ENCODE measurements at regions not wholly inside any gene's neighbourhood (a gene's known extent, or its start where the extent isn't known, plus 50 kb on each side); places are given as distances from the start of the nearest gene placed in this dataset.
"Not testable (repeated sequence)": the region's sequence is repeated elsewhere in the genome, so short reads cannot be mapped to it uniquely, and the experiment has no call there.

DNA sequence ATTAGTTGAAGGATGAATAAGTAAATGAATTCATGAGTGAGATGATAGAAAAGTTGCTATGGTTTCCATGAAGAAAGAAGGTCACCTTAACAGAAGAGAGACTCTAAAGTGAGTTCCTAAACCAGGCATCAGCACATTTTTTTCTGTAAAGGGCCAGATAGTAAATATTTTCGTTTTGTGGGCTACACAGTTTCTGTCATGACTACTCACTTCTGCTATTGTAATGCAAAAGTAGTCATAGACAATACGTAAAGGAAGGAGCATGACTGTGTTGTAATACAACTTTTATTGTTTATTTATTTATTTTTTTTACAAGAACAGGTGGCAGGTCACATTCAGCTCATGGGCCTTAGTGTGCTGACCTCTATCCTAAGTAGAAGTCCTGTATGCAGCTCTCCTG is 426.1 kb upstream of the DYNLRB2 start:
- no peak for DNase-seq

GRCh38 chr16:80113873-80114574 is 426.8 kb upstream of the DYNLRB2 start:
- DNase-seq: no peak

- DNase-seq: no peak
These were observed 431.2 kb upstream of the DYNLRB2 start for GRCh38 chr16:80109581-80109980.

GRCh38 chr16:80107900-80108299 is 432.9 kb upstream of the DYNLRB2 start:
- no peak for DNase-seq

DNA sequence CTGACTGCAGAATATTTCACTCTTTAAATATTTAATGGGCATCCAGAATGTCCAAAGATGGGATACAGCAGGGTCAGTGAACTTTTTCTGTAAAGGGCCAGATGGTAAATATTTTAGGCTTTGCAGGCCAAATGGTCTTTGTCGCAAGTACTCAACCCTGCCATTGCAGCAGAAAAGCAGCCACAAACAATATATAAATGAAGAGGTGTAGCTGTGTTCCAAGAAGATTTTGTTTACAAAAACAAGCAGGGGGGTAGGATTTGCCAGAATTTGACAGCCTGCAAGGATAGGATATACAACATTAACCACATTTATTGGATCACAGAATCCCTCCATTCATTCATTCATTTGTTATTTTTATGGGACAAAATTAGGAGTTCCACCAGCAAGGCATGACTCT is 435.0 kb upstream of the DYNLRB2 start:
- no peak for DNase-seq

GRCh38 chr16:80105160-80105559 is 435.6 kb upstream of the DYNLRB2 start:
- DNase-seq: no peak

GRCh38 chr16:80104401-80104800 is 436.4 kb upstream of the DYNLRB2 start:
- no peak for DNase-seq

- DNase-seq: no peak
These were observed 437.3 kb upstream of the DYNLRB2 start for GRCh38 chr16:80103463-80103862.

DNA sequence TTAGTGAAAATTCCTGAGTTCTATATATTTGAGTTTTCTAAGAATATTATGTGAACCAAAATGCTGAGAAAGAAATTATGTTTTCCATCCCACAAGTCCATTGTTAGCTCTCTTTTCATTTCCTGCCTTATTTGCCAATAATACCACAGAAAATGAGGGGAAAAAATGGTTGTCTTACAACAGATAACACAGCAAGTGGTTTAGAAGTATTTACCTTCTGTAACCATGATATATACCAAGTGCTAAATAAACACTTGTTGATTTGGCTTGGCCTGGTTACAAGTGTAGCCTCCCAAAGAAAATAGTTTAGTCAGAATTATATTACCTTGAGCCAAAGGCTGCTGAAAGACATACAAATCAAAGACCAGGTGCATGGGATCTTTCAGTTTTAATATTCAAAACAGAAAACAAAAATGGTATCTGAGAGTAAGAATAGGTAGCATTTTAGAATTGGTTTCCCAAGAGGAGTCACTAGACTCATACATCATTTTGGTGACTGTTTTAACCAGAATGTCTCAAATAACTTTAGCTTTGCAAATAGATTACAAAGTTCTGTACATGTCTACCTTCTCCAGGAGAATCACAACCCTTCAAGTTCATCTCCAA is 439.8 kb upstream of the DYNLRB2 start:
- no peak for DNase-seq

GRCh38 chr16:80100186-80100585 is 440.6 kb upstream of the DYNLRB2 start:
- no peak for DNase-seq

- DNase-seq: no peak
These were observed 443.7 kb upstream of the DYNLRB2 start for GRCh38 chr16:80097098-80097497.

DNA sequence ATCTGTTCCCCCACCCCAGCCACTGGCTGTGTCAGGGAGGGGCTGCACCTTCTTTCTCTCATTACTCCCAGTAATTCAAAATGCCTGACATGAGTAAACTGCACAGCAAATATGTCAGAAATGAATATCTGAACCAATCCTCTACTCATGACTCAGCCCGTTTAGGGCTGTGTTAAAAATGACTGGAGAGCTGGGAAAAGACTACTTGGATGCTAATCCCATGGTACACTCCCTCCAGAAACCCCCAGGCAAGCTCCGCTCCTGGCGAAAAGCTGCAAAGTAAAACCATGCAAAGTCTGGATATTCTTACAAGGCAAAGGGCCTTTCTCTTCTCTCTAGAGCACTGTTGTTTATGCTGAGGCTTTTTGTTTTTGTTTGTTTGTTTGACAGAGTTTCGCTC is 448.1 kb upstream of the DYNLRB2 start:
- DNase-seq: no peak

DNA sequence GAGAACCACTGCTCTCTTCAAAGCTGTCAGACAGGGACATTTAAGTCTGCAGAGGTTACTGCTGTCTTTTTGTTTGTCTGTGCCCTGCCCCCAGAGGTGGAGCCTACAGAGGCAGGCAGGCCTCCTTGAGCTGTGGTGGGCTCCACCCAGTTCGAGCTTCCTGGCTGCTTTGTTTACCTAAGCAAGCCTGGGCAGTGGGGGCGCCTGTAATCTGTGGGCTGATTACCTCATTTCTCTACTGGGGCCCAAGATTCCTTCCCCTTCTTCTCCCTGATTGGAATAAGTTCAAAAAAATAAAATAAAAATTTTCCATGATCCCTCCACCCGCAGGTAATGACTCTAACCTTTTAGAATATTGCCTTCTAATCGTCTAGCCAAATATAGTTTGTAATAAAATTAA is 449.3 kb upstream of the DYNLRB2 start:
- not testable (repeated sequence) for DNase-seq

DNA sequence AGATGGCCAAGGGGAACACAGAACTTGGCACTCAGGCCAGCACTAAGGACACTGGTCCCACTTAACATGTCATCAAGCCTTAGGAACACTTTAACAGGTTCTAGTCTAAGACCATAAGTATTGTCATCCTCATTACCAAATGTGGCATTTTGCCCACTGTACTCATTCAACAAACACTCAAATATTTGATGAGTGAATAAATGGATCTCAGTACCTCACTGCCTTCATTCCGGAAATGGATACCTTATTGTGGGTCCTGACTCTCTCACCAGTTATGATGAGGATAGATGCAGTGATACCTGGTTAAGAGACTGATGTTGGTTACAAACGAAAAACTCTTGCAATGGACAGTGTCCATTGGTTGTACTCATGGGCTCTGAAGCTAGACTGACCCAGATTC is 455.2 kb upstream of the DYNLRB2 start:
- no peak for DNase-seq

DNA sequence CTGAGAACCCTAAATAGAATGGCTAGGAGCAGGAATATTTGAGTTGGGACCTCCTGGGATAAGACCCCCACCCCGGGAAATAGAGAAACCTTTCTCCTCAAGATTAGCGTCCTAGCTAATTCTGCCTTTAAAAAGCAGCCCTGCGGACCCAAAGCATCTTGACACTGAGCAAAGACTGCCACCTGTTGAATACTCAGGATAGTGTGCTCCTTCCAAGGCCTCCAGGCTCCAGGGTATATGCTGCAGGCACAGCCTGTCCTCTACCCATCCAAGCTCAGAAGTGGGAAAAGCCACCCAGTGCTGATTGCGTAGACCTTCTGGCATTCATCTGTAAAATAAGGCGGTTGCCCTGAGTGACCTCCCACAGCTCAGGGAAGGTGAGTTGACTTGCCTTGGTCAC is 456.2 kb upstream of the DYNLRB2 start:
- no peak for DNase-seq

DNA sequence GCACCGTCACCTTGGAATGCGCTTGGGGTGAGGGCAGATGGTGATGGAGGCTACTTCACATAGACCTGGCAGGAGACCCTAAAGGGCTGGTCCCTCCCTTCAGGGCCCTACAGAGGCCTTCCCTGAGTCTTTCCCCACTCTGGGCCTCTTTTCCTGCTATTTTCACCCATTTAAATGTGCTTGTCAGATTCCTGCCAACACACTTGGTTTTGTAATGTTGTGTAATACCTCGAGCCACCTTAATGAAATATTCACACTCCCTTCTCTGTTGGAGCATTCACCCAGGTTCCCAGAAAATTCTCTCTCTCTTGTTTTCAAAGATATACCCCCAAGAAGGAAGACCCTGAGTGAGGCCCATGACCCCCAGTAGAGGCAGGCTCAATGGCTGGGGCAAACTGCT is 456.6 kb upstream of the DYNLRB2 start:
- no peak for DNase-seq

DNA sequence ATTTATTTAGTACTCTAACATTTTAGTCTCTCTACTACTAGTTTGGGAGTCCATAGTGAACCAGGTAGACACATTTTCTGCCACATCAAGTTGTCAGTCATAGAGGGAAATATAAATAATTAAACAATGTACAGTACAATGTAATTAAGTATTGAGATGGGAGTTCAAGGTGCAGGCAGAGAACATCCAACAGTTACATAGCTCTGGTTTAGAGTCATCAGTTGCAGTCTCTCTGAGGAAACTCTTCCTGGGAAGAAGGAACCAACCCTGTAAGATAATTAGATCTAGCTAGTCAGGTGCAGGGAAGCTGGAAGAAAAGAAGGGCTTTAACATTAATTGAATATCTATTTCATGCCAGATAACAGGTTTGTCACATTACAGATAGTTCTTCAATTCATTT is 457.9 kb upstream of the DYNLRB2 start:
- no peak for DNase-seq

- no peak for DNase-seq
These were observed 458.9 kb upstream of the DYNLRB2 start for GRCh38 chr16:80081846-80082245.

DNA sequence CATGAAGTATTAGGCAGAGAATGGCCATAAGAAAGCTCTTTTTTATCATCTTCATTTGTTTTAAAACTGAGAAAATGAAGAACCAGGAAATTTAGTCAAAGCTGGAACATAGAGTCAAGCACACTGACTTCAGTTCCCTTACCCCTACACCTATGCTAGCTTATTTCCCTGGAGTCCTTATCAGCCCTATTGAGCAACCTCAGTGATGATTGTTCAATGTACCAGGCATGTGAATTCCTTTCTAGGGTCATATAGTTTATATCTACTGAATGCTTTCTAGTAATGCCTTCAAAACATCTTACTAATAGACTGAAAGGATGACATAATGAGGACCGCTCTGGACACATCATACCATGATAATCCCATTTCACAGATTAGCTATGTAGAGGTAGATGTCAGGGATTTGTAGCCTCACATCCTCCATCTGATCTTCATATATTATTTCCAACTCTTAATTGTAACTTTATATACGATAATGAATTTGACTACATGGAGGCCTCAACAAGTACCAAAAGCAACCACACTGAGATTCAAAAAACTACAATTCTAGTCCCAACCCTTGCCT is 460.4 kb upstream of the DYNLRB2 start:
- no peak for DNase-seq

DNA sequence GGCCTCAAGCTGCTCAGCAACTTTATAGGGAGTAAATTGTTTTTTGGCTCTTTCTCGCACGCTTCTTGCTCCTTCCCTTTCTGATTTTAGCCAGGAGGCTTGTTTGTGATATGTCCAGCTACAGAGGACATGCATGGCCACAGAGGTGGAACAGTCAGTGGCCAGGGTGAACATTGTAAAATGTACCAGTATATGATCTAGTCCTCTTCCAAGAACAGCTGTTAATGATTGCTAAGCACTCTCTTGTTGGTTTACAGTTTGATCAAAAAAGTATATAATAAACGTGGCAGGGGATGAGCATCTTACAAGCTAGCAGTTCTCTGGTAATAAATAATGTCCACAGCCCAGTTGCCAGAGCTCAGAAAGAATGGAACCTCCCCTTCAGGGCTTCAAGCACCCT is 461.7 kb upstream of the DYNLRB2 start:
- DNase-seq: no peak

- no peak for DNase-seq
These were observed 463.1 kb upstream of the DYNLRB2 start for GRCh38 chr16:80077696-80078095.

DNA sequence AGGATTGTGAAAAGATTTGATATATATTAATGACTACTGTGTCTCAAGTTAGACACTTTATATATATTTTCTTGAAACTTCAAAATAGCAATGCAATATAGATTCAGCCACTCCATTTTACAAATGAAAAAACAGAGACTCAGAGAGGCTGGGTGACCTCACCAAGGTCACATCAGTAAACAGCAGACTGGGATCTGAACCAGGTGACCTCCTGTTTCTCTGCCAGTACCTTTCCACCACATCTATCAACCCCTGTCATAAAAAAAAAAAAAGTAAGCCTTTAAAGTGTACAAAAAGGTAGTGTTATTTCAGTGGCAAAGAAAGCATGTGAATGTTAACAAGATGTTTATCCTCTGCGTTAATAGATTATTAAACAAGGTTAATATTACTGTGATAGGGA is 466.5 kb upstream of the DYNLRB2 start:
- DNase-seq: no peak

DNA sequence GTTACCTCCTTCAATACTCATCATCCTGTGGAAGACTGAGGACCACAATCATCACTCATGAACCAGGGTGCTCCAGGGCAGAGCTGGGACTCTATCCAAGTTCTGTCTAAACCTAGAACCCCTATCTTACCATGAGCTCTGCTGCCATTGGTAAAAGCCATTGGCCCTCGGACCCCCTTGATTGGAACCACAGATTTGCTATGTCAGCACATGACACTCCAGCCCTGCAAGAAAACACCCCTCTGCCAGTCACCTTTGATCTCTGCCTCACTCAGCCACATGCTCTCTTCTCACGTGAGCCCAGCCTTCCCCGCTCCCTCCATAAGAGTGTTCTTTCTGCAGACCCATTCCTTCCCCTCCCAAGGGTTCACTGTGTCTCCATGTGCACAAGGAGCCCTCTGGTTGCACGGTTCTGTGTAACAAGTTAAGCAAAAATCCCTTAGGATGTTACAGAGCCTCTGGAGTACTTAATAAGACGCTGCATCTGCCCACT is 468.8 kb upstream of the DYNLRB2 start:
- no peak for DNase-seq

DNA sequence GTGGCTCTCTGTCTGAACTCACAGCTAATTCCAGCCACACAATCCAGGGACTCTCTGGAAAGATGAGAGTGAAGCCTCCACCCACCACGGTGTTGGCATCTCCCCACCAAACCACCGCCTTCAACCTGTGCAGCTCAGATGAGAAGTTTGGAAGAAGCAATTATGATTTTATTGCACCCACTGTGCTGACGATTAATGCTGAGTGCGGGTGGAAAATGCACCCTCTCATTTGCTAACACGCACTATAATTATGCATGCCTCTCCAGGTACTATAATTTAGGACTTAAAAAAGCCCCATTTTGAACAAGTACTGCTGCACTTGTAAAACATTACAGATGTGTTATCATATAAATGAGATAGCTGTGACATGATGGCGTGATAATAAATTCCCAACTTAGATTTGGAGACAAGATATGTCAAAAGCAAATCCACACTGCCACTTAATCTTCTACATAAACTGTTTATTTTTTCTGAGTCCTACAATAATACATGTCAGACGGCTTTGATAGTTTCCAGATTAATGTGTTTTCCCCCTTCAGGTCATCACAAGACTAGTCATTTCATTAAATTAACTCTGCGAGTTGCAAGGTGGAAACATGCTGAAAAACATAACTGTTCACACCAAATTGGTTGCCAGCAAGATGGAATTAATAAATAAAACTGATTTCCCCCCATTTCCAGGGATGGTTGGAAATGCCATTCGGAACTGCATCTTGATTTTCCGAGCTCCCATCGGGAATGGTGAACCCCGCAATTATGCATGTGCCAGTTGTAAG is 466.5 kb upstream of the MAF start:
- DNase-seq: no peak

All from stimulated activated CD4-positive, alpha-beta T cell treated with anti-CD3 and anti-CD28 coated beads, Interleukin-2, amount 100 ng/mL, for 48 hours (primary cell).